ENCODE measurements at regions not wholly inside any gene's neighbourhood (a gene's known extent, or its start where the extent isn't known, plus 50 kb on each side); places are given as distances from the start of the nearest gene placed in this dataset.

GRCh38 chr5:32507738-32508434, 63.3 kb upstream of the ZFR start:
- TF ChIP-seq CTCF (IDR thresholded peaks at IDR 0.05; ENCODE audit: partially characterized antibody, unreplicated experiment) = no peak
- Mint-ChIP-seq H3K36me3 (ENCODE audit: unreplicated experiment) (peaks cover 8% of the 10 kb centered on the region), H3K4me3 (ENCODE audit: unreplicated experiment) (no peak overlapping the region), H3K9me3 (ENCODE audit: unreplicated experiment) (peaks cover 7% of the 10 kb centered on the region), H3K4me1 (ENCODE audit: low read depth, unreplicated experiment) (peaks cover 27% of the 10 kb centered on the region), H3K27ac (ENCODE audit: unreplicated experiment) (no peak overlapping the region), H3K27me3 (ENCODE audit: unreplicated experiment) (peaks cover 3% of the 10 kb centered on the region)
- DNase-seq = no peak

- no peak for DNase-seq
- Mint-ChIP-seq H3K36me3 (ENCODE audit: unreplicated experiment) (peaks cover 8% of the 10 kb centered on the region), H3K4me1 (ENCODE audit: low read depth, unreplicated experiment) (peaks cover 28% of the 10 kb centered on the region), H3K4me3 (ENCODE audit: unreplicated experiment) (no peak overlapping the region), H3K27me3 (ENCODE audit: unreplicated experiment) (peaks cover 3% of the 10 kb centered on the region), H3K9me3 (ENCODE audit: unreplicated experiment) (peaks cover 7% of the 10 kb centered on the region), H3K27ac (ENCODE audit: unreplicated experiment) (no peak overlapping the region)
- TF ChIP-seq CTCF (IDR thresholded peaks at IDR 0.05; ENCODE audit: partially characterized antibody, unreplicated experiment) = no peak
These were observed 62.3 kb upstream of the ZFR start for GRCh38 chr5:32506799-32507198.

GRCh38 chr5:32506201-32506661, 61.7 kb upstream of the ZFR start:
- H3K27ac Mint-ChIP-seq (ENCODE audit: unreplicated experiment) = peak overlapping the region; percentile 98
- peaks cover 29% of the 10 kb centered on the region for H3K4me1 Mint-ChIP-seq (ENCODE audit: low read depth, unreplicated experiment)
- peaks cover 8% of the 10 kb centered on the region for H3K36me3 Mint-ChIP-seq (ENCODE audit: unreplicated experiment)
- peaks cover 9% of the 10 kb centered on the region for H3K9me3 Mint-ChIP-seq (ENCODE audit: unreplicated experiment)
- peaks cover 3% of the 10 kb centered on the region for H3K27me3 Mint-ChIP-seq (ENCODE audit: unreplicated experiment)
- no peak for TF ChIP-seq CTCF (IDR thresholded peaks at IDR 0.05; ENCODE audit: partially characterized antibody, unreplicated experiment)
- peak overlapping the region; percentile 67 for H3K4me3 Mint-ChIP-seq (ENCODE audit: unreplicated experiment)
- no peak for DNase-seq

GRCh38 chr5:32505756-32506155, 61.2 kb upstream of the ZFR start:
- Mint-ChIP-seq H3K27me3 (ENCODE audit: unreplicated experiment) (peaks cover 3% of the 10 kb centered on the region), H3K4me3 (ENCODE audit: unreplicated experiment) (peak overlapping the region; percentile 67)

More at GRCh38 chr5:32505756-32506155, 61.2 kb upstream of the ZFR start:
- Mint-ChIP-seq H3K9me3 (ENCODE audit: unreplicated experiment) (peaks cover 11% of the 10 kb centered on the region), H3K36me3 (ENCODE audit: unreplicated experiment) (peaks cover 8% of the 10 kb centered on the region), H3K27ac (ENCODE audit: unreplicated experiment) (peak overlapping the region; percentile 98), H3K4me1 (ENCODE audit: low read depth, unreplicated experiment) (peaks cover 33% of the 10 kb centered on the region)
- TF ChIP-seq CTCF (IDR thresholded peaks at IDR 0.05; ENCODE audit: partially characterized antibody, unreplicated experiment) = no peak
- no peak for DNase-seq
